HG03280 (cell line): ENCODE measurements at regions not wholly inside any gene's neighbourhood (a gene's known extent, or its start where the extent isn't known, plus 50 kb on each side); places are given as distances from the start of the nearest gene placed in this dataset.
"Not testable (repeated sequence)": the region's sequence is repeated elsewhere in the genome, so short reads cannot be mapped to it uniquely, and the experiment has no call there.

Source experiments
- ATAC-seq: cut with Tn5 transposase; IDR thresholded peaks from one replicate; pipeline ENCODE4 v1.9.1; 2021; ENCODE audit warnings: mild to moderate bottlenecking, moderate library complexity; ENCODE audit not compliant: unreplicated experiment

GRCh38 chr2:217360111-217360510 is 500.2 kb upstream of the TNP1 start:
- no peak for ATAC-seq

- ATAC-seq, result no peak
Observed at GRCh38 chr2:217357886-217358620, 498.2 kb upstream of the TNP1 start.

- ATAC-seq, result no peak
Observed at GRCh38 chr2:217356781-217357180, 496.9 kb upstream of the TNP1 start.

DNA sequence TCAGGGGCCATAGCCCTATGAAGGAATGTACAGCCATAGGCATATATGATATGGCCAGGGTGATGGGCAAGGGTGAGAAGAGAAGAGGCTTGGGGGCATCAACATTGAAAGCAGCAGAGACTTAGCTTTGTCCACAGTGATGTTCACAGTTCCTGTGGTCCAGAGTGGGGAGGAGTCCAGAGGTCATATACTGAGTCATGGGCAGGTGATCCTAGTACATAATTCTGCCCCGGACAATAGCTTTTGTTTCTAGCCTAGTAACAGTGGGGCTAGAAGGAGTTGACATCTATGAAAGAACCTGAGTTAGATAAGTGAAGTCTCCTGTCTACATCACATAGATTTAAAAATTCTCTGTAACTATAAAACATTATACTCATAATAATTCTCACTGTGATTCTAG is 496.3 kb upstream of the TNP1 start:
- ATAC-seq, result no peak

GRCh38 chr2:217353591-217353990 is 493.7 kb upstream of the TNP1 start:
- ATAC-seq, result no peak

DNA sequence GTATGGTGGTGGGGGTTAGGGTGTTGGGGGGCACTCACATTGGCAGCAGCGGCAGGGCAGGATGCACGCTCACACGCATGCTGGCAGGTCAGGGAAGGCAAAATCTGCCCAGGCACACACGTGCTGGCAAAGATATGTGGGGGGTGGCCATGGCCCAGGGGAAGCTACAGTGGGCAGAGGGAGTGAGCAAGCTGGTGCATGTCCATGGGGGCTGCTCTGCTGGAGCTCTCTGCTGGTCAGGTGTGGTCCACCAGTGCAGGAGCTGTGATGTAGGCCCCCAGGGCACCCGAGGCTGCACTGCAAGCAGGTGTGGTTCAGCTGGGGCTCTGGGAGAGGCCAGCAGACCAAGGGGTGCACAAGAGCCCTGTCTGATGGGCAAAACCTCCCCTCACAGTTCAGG is 491.5 kb upstream of the TNP1 start:
- no peak for ATAC-seq

- ATAC-seq, result no peak
Observed at GRCh38 chr2:217349251-217349650, 489.4 kb upstream of the TNP1 start.

DNA sequence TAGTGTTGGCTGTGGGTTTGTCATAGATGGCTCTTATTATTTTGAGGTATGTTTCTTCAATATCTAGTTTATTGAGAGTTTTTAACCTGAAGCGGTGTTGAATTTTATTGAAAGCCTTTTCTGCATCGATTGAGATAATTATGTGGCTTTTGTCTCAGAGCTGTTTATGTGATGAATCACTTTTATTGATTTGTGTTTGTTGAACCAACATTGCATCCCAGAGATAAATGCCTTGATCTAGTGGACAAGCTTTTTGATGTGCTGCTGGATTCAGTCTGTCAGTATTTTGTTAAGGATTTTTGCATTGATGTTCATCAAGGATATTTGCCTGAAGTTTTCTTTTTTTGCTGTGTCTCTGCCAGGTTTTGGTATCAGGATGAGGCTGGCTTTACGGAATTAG is 487.8 kb upstream of the TNP1 start:
- ATAC-seq, result not testable (repeated sequence)

GRCh38 chr2:217346043-217346442 is 486.2 kb upstream of the TNP1 start:
- ATAC-seq, result not testable (repeated sequence)

- no peak for ATAC-seq
Observed at GRCh38 chr2:217340899-217341298, 481.0 kb upstream of the TNP1 start.

DNA sequence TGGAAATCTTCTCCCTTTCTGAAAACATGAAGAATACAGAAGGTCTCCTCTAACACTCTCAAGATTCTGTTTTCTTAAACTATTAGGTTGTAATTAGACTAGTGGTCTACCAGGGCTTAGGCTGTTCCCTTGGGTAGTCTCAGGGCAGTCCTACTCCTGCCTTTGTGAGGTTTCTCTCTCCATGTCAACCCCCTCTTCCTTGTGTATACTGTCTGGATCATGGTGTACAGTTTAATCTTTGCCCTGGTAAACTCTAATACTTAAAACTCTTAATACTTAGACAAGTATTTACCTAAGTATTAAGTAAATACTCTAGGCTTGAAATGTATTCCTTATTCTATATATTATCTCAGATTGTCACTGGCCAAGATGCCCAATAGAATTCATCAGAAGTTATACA is 480.3 kb upstream of the TNP1 start:
- no peak for ATAC-seq

DNA sequence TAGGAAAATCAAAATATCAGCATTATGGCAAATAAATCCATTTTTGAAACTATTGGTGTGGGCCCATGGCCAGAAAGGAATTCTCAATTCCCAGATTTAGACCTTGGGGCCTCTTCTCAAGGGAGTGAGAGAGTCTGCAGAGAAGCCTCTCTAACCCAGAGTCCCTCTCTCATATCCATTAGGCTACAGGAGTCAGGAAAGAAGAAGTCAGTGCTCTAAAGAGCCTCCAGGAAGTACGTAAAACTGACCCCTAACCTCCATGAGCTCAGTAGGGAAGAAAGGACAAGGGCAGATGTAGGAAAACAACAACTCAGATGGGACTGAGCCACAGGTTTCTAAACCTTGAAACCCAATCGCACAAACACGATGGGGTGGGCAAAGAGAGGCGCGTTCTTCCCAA is 479.9 kb upstream of the TNP1 start:
- ATAC-seq, result no peak

GRCh38 chr2:217338306-217338916 is 478.5 kb upstream of the TNP1 start:
- no peak for ATAC-seq

GRCh38 chr2:217337771-217338170 is 477.9 kb upstream of the TNP1 start:
- no peak for ATAC-seq

- no peak for ATAC-seq
Observed at GRCh38 chr2:217336694-217337093, 476.8 kb upstream of the TNP1 start.

DNA sequence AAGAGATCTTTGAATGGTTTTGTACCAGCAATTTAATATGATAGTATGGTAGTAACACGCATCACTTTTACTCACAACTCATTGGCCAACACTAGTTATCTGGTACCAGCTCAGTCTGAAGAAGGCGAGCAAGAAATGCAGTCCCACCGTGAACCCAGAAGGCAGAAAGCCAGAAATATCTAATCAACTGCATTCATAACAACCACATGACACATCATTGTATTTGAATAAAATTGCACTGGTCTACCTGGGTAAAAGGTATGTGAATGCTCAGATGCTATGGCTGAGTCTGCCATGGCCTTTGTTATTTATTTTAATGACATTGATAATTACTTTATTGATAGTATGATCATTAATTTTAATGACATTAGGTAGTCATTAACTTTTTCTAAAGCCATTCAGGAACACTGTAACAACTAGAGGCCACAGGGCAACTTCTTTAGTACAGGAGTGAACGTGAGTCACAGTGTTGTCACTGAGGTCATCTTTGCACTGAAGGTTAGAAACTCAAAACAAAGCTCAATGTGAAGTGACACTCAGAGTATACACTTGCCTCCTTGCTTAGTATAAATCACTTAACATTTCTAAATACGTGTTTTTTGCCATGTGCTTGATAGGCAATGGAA is 475.6 kb upstream of the TNP1 start:
- no peak for ATAC-seq

GRCh38 chr2:217334561-217334960 is 474.7 kb upstream of the TNP1 start:
- ATAC-seq, result no peak

DNA sequence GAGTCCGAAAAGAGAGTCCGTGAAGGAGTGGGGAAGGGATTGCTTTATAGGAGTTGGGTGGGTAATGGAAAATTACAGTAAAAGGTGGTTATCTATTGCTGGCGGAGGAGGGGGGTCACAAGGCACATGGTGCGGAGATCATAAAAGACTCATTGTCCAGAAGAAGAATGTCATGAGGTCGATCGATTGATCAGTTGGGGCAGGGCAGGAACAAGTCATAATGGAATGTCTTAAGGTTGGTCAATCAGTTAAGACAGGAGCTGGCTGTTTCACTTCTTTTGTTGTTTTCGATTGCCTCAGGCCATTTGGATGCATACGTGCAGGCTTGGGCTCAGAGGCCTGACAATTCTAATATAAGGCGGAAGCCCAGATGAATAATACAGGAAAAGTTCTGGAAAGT is 473.0 kb upstream of the TNP1 start:
- no peak for ATAC-seq

- no peak for ATAC-seq
Observed at GRCh38 chr2:217332417-217332791, 472.5 kb upstream of the TNP1 start.

DNA sequence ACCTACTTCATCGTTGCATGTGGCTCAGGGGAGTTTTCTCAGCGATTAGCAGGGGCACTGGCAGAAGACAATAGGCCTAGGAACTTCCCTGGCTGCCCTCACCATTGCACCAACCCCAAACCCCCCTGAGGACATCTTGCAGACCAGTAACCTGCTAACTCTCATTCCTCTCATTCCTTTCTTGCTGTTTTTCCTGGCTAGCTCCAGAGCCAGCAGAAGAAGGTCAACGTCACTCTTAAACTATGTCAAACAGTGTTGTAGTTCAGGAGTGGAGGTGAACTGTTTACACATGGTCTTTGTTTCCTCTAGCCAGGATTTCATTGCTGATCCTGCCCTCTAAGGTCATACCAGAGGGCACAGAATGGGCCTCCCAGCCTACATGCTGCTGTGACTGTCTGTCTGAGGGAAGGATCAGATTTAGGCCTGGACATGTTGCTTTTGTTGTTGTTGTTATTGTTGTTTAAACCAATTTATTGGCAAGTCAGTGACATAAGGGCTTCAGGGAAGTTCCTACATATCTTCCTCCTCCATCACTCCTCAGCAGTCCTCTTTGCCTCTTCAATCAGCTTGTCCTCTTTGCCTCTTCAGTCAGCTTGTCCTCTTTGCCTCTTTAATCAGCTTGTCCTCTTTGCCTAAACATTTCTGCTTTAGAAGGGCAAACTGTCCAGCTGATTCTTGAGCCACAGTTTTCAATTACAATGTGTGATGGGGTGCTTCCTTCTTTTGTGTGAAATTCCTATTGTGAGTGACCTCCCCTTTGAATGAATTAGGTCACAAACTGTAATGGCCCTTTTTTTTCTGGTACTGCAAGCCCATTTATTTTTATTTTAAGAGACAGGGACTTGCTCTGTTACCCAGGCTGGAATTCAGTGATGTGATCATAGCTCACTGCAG is 471.9 kb upstream of the TNP1 start:
- ATAC-seq, result no peak

- no peak for ATAC-seq
Observed at GRCh38 chr2:217330647-217331046, 470.8 kb upstream of the TNP1 start.
